DMS114 treated with DMSO at 0.1 percent for 48 hours (cell line): ENCODE measurements at regions not wholly inside any gene's neighbourhood (a gene's known extent, or its start where the extent isn't known, plus 50 kb on each side); places are given as distances from the start of the nearest gene placed in this dataset.

Experiments used
- DNase-seq: peaks from one replicate; lab custom pipeline; 2025; ENCODE audit not compliant: unreplicated experiment; lab: John Stamatoyannopoulos, UW

DNA sequence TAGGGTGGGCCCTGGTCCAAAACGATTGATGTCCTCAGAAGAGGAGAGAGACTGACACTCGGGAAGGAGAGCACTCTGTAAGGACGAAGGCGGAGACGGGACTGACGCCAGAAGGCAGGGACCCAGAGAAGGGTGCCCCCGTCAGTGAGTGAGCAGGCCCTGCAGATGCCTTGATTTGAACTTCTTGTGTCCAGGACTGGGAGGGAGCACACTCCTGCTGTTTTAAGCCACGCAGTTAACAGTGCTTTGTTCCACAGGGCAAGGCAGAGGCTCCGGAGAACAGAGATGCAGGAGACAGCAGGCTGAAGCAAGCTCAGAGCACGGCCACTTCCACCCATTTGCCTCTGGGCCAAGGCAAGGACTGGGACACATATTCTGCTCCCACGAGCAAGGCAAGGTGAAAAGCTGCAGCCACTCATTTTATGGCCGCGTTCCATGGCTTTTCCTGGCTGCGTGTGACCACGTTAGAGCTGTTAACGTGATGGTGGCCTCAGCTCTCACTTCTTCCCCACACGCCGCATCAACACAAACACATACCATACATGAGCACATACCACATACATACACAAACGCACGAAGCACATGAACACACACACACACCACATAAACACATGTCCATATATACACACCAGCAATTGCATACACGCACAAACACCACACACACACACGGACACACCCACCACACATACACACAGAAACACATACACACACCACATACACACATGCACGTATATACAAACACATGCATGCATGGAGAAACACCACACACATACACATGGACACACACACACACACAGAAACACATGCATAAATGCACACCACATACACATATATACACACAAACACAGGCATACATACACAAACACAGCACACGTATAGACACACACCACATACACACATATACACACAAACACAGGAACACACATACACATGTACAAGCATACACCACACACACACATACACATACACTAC is 521.0 kb upstream of the MYT1L start:
- no peak for DNase-seq

GRCh38 chr2:2851316-2851715 is 520.2 kb upstream of the MYT1L start:
- DNase-seq, result no peak

DNA sequence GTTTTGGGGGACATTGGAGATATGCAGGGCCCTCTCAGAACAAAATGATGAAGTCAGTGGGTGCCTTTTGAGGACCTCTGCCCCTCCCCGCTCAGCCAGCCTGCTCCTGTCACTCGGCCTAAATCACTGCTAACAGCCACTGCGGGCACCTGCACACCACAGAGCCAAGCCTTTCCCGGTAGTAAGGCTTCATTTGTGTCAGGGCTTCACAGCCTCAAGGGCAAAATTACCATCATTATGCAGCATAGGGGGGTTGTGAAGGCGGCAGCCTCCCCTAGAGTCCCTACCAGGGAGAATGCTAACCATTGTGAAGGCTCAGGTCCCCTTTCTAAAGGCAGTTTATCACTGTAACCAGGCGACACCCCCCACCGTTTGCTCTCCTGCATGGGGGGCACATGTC is 519.8 kb upstream of the MYT1L start:
- no peak for DNase-seq

DNA sequence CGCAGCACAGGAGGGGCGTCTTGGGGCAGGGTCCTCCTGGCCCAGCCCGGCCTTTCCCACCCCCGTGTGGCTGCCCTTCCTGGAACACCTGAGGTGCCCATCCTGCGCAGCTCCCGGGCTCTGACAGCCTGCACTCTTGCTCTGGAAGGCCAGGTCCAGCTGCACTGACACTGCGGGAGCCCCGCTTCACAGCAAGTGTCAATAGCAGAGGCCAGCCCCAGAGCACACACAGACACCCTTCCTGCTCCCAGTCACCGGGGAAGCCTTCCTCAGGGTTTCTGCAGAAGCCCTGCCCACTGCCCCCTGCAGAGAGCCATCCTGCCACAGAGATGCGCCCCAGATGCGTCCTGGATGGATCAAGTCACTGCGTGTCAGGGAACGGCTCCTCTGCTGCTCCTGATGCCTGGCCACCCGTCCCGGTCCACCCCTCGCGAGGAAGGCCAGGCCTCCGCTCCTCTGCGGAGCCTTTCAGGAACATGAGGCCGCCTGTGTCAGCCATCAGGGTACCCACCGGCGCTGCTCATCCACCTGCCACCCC is 519.2 kb upstream of the MYT1L start:
- DNase-seq, result no peak

DNA sequence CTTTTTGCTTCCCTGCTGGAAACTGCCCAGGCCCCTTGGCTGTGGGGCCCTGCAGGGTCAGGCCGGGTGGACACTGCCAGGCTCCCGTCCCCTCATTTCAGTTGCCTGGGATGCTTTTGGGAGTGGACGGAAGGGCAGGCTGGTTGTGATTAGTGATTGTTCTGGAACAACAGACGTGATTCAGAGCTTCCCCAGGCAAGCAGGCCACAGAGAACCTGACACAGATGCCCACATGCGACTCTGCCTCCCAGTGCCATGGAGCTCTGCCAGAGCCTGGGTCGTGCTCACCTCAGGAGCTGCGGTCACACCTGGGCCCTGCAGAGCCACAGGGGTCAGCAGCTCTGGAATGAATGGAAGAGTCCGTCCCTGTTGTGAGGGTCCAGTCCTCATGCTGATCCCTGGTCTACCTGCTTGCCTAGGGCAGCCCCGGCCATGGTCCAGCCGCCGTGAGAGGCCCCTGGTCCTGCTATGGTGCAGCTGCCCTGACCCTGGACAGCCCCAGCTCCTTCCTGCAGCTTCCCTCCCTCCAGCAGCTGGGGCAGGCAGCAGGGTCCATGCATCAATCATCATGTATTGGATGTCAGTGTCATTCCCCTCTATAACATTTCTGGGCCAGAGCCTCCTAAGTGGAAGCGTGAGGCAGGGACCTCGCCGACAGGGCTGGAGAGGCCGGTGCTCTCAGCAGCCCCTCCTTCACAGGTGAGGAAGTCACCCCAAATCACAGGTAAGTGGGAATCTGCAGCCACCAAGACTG is 518.6 kb upstream of the MYT1L start:
- DNase-seq, result no peak

DNA sequence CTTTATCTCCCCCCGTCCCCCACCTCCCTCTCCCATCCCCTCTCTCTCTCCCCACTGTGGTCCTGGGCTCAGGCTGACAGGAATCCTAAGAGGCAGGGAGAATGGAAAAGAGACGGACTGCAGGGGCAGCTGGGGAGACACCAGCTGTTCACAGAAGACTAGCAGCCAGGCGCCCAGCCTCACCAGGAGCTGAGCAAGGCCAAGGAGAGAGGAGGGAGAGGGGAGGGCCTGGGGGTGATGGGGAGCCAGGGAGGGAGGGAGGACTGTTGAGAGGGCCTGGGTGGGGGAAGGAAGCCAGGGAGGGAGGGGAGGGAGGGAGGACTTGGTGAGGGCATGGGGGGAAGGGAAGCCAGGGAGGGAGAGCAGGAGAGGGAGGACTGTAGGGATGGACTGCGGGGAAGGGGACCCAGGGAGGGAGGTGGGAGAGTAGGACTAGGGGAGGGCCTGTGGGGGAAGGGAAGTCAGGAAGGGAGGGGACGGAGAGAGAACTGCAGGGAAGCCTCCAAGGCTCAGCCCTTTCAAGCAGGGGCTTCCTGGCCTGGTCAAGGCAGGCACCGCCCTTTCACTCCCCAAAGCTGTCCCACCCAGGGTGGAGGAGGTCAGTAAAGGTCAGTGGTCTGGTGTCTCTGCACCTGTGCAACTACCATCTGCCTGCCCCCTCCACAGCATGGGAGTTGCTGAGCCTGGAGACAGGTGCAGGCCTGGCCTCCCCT is 517.7 kb upstream of the MYT1L start:
- no peak for DNase-seq

- DNase-seq, result no peak
These were observed 517.1 kb upstream of the MYT1L start for GRCh38 chr2:2848198-2848597.

DNA sequence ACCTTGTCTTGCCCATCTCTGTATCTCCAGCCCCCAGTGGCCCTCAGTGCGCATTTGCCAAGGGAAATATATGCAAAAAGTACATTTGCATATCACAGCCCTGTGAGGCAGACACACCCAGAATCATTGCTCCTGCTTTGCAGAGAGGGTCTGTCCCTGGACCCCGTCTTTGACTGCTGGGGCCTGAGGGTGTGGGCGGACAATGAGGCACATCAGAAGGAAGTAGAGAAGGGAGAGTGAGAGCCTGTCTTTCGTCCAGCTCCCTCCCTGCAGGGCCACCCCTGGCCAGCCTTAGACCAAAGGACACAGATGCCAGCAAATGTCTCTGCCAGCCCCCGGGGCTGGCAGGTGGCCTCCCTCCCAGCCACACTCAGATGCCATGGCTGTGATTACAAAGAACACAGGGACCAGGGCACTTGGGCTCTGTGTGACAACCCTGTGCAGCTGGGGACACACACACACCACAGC is 516.2 kb upstream of the MYT1L start:
- no peak for DNase-seq

GRCh38 chr2:2846332-2847208 is 515.5 kb upstream of the MYT1L start:
- DNase-seq, result no peak

GRCh38 chr2:2845806-2846315 is 514.8 kb upstream of the MYT1L start:
- DNase-seq, result no peak

DNA sequence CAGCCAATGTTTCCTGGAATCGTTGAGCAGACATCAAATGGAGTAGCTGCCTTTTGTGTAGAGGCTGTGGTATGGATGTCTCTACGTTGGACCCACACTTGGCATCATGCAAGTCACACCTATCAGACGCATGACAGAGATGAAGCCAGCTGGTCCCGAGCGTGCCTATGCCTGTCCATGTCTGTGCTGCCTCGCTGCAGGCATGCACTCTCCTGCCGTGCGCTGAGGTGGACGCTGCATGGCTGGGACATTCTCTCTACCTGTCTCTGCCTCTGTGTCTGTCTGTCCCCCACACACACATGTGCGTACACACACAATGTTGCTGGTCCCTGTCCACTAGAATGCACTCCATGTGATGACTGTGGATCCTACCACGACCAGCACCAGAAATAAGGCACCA is 514.2 kb upstream of the MYT1L start:
- DNase-seq, result no peak

- DNase-seq, result no peak
These were observed 513.0 kb upstream of the MYT1L start for GRCh38 chr2:2843969-2844548.

DNA sequence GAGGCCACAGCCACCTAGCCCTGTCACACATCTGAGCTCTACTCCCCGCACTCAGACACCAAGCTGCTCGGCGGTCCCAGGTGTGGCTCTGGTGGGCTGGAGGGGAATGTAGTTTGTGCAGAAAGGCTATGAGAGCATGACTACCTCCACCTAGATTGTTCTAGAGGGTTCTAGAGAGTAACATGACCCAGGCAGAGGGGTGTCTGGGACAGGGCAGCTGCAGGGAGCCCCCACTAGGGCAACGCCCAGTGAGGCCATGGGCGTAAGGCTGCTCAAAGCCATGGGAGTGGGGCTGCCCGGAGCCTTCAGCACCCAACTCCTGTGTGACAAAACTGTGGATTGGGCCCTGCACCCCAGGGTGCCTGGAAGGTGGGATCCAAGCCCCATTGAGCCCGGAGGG is 511.4 kb upstream of the MYT1L start:
- no peak for DNase-seq

GRCh38 chr2:2840681-2841300 is 509.7 kb upstream of the MYT1L start:
- no peak for DNase-seq

- DNase-seq, result no peak
These were observed 508.9 kb upstream of the MYT1L start for GRCh38 chr2:2839782-2840531.

DNA sequence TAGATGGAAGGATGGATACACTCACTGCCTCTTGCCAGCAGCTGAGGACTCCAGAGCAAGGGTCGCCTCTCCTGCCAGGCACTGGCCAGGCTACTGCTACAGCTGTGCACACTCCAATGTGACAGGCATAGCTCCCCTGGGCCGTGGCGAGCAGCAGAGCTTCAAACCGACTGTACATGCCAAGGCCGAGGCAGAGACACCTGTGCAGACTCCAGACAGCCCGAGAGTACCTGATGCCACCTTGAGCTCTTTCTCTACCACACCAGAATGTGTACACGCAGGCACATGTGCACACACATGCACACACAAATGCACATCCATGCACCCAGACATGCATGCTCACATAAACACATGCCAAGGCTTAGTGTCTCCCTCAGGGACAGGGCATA is 508.3 kb upstream of the MYT1L start:
- no peak for DNase-seq

DNA sequence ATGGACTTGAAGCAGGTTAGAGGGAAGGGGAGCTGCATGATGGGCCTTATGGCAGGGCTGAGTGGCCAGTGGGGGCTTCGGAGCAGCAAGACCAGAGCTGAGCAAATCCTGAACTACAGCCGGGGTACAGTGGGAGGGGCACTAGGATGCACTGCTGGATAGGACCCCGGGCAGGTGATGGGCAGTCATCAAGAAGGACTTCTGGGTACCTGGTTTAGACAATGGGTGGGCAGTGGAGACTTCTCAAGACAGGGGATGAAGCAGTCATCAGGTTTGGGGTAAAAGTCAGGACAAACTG is 507.4 kb upstream of the MYT1L start:
- DNase-seq, result no peak

DNA sequence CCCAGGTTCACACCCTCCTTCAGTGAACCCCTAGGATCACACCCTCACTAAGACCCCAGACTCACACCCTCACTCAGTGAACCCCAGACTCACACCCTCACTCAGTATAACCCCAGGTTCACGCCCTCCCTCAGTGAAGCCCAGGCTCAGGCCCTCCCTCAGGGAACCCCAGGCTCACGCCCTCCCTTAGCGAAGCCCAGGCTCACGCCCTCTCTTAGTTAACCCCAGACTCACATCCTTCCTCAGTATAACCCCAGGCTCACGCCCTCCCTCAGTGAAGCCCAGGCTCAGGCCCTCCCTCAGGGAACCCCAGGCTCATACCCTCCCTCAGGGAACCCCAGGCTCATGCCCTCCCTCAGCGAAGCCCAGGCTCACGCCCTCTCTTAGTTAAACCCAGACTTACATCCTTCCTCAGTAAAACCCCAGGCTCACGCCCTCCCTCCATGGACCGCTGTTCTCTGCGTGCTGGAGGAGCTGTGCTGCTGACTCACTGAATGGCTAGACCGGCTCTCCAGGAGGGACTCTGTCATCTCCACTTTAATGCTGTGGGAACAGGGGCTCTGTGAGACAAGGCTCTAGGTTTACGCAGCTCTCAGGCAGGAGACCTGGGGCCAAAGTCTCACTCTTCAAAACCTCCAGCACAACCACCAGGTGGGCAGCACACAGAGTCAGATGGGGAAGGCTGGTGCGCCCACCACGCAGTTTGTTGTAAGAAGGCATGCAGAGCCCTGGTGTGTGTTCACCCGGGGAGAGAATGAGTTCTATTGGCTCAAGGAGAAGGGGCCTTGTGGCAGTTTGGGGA is 506.9 kb upstream of the MYT1L start:
- no peak for DNase-seq
